SK-N-MC (cell line): ENCODE measurements at regions not wholly inside any gene's neighbourhood (a gene's known extent, or its start where the extent isn't known, plus 50 kb on each side); places are given as distances from the start of the nearest gene placed in this dataset.
"Not testable (repeated sequence)": the region's sequence is repeated elsewhere in the genome, so short reads cannot be mapped to it uniquely, and the experiment has no call there.

ENCODE experiments used
- DNase-seq: peaks from one replicate; pipeline ENCODE4 v3.0.0-alpha.2; 2011; ENCODE audit warnings: low read depth, low spot score
- H3K27ac ChIP-seq: fragments of 200-600 bp; sonication (generic); 2 replicates; pipeline ENCODE4 v1.5.1; 2016; ENCODE audit warnings: mixed run types
- H3K36me3 ChIP-seq: fragments of 200-600 bp; sonication (generic); 2 replicates; pipeline ENCODE4 v1.6.1; 2017; ENCODE audit warnings: antibody characterized with exemption, low read length, mixed read lengths; ENCODE audit not compliant: insufficient read depth
- H3K4me3 ChIP-seq: fragments of 200-600 bp; sonication (generic); 2 replicates; pipeline ENCODE4 v1.5.1; 2016
- H3K9ac ChIP-seq: fragments of 200-600 bp; sonication (generic); 2 replicates; pipeline ENCODE4 v1.8.0; 2017; ENCODE audit warnings: mixed run types, mixed read lengths; ENCODE audit not compliant: insufficient read length
- H3K9me3 ChIP-seq: fragments of 200-600 bp; sonication (generic); 2 replicates; pipeline ENCODE4 v1.6.1; 2017; ENCODE audit warnings: low read depth, mild to moderate bottlenecking, antibody characterized with exemption, low read length, moderate library complexity, mixed read lengths
- EZH2 ChIP-seq: fragments of 200-600 bp; sonication (generic); IDR thresholded peaks from one replicate; pipeline ENCODE4 v1.6.1; 2017; ENCODE audit warnings: antibody characterized with exemption
- FOXP2 ChIP-seq: optimal IDR thresholded peaks from 2 replicates; pipeline ENCODE3; 2011; ENCODE audit warnings: mild to moderate bottlenecking, moderate library complexity; ENCODE audit not compliant: insufficient read depth; ENCODE audit errors: extremely low read length, control extremely low read depth
- POLR2AphosphoS5 ChIP-seq: IDR thresholded peaks from 2 replicates; pipeline ENCODE4 v1.6.1; 2012; ENCODE audit warnings: mild to moderate bottlenecking, low read depth, low read length, borderline replicate concordance

GRCh38 chr13:100773429-100773828 is 98.8 kb upstream of the TMTC4 start:
- no peak overlapping the region for H3K9ac ChIP-seq
- H3K9me3 ChIP-seq = no peaks in the 10 kb centered on the region
- no peak overlapping the region for H3K27ac ChIP-seq
- H3K4me3 ChIP-seq = no peak overlapping the region
- no peak for DNase-seq
- H3K36me3 ChIP-seq = no peaks in the 10 kb centered on the region
- no peak for TF ChIP-seq FOXP2
- no peak for TF ChIP-seq POLR2AphosphoS5
- TF ChIP-seq EZH2 = no peak

GRCh38 chr13:100767192-100767591 is 92.6 kb upstream of the TMTC4 start:
- no peaks in the 10 kb centered on the region for H3K9me3 ChIP-seq
- DNase-seq = no peak
- no peak overlapping the region for H3K27ac ChIP-seq
- H3K36me3 ChIP-seq = no peaks in the 10 kb centered on the region
- no peak overlapping the region for H3K9ac ChIP-seq
- no peak overlapping the region for H3K4me3 ChIP-seq
- TF ChIP-seq POLR2AphosphoS5 (no peak), FOXP2 (no peak), EZH2 (no peak)

GRCh38 chr13:100766570-100766969 is 92.0 kb upstream of the TMTC4 start:
- not testable (repeated sequence) for H3K36me3 ChIP-seq, H3K27ac ChIP-seq

GRCh38 chr13:100764937-100765336 is 90.3 kb upstream of the TMTC4 start:
- Histone ChIP-seq H3K27ac (no peak overlapping the region), H3K36me3 (no peaks in the 10 kb centered on the region), H3K9me3 (no peaks in the 10 kb centered on the region), H3K9ac (no peak overlapping the region), H3K4me3 (no peak overlapping the region)
- no peak for DNase-seq
- TF ChIP-seq EZH2 (no peak), FOXP2 (no peak), POLR2AphosphoS5 (no peak)

More at GRCh38 chr13:100766570-100766969, 92.0 kb upstream of the TMTC4 start:
- H3K9me3 ChIP-seq, H3K9ac ChIP-seq, DNase-seq, H3K4me3 ChIP-seq: not testable (repeated sequence)

GRCh38 chr13:100762126-100762525 is 87.5 kb upstream of the TMTC4 start:
- H3K9me3 ChIP-seq, DNase-seq, H3K27ac ChIP-seq, H3K9ac ChIP-seq, H3K4me3 ChIP-seq, H3K36me3 ChIP-seq: not testable (repeated sequence)

GRCh38 chr13:100755891-100756290 is 81.3 kb upstream of the TMTC4 start:
- Histone ChIP-seq H3K4me3 (no peak overlapping the region), H3K36me3 (no peaks in the 10 kb centered on the region), H3K9me3 (no peaks in the 10 kb centered on the region), H3K9ac (no peak overlapping the region), H3K27ac (no peak overlapping the region)
- no peak for DNase-seq
- no peak for TF ChIP-seq POLR2AphosphoS5
- TF ChIP-seq FOXP2 = no peak
- no peak for TF ChIP-seq EZH2

- TF ChIP-seq EZH2 (no peak), POLR2AphosphoS5 (no peak), FOXP2 (no peak)
Observed at GRCh38 chr13:100754459-100754858, 79.9 kb upstream of the TMTC4 start.

GRCh38 chr13:100753376-100753775 is 78.8 kb upstream of the TMTC4 start:
- no peaks in the 10 kb centered on the region for H3K9me3 ChIP-seq
- DNase-seq = no peak
- no peak overlapping the region for H3K9ac ChIP-seq
- no peak overlapping the region for H3K4me3 ChIP-seq
- no peaks in the 10 kb centered on the region for H3K36me3 ChIP-seq
- H3K27ac ChIP-seq = no peak overlapping the region
- TF ChIP-seq FOXP2 (no peak), POLR2AphosphoS5 (no peak), EZH2 (no peak)

More at GRCh38 chr13:100754459-100754858, 79.9 kb upstream of the TMTC4 start:
- no peak overlapping the region for H3K27ac ChIP-seq
- no peak overlapping the region for H3K9ac ChIP-seq
- no peak for DNase-seq
- no peaks in the 10 kb centered on the region for H3K9me3 ChIP-seq
- H3K36me3 ChIP-seq = no peaks in the 10 kb centered on the region
- no peak overlapping the region for H3K4me3 ChIP-seq

- TF ChIP-seq FOXP2 = no peak
- TF ChIP-seq POLR2AphosphoS5 = no peak
- TF ChIP-seq EZH2 = no peak
- Histone ChIP-seq H3K36me3 (no peaks in the 10 kb centered on the region), H3K9me3 (no peaks in the 10 kb centered on the region), H3K4me3 (no peak overlapping the region), H3K9ac (no peak overlapping the region), H3K27ac (no peak overlapping the region)
- DNase-seq = no peak
Observed at GRCh38 chr13:100751826-100752225, 77.2 kb upstream of the TMTC4 start.
